HCT116 (cell line): ENCODE measurements at regions not wholly inside any gene's neighbourhood (a gene's known extent, or its start where the extent isn't known, plus 50 kb on each side); places are given as distances from the start of the nearest gene placed in this dataset.

Experiments
- ATAC-seq: fragments of 200-7000 bp; cut with Tn5 transposase; 2 replicates; pipeline ENCODE4 v1.9.1; 2020; ENCODE audit warnings: mild to moderate bottlenecking, moderate library complexity
- BruUV-seq: library from RNA; stranded (reverse); fragments of 400-500 nt; replicated peaks from 2 replicates; lab custom pipeline; 2021; lab: Mats Ljungman, UMichigan
- CTCF ChIA-PET: fragments of 300-600 bp; sonication (Branson Sonifier 250); formaldehyde crosslinking; loops from one replicate; lab custom pipeline; 2021; ENCODE audit warnings: antibody characterized with exemption; lab: Charles Lee
- POLR2A ChIA-PET: fragments of 300-600, 350-600 bp; sonication (Branson Sonifier 250); formaldehyde crosslinking; loops from one replicate; lab custom pipeline; 2021; ENCODE audit warnings: antibody characterized with exemption; lab: Charles Lee
- RAD21 ChIA-PET, 2 experiments: fragments of 300-600 bp; sonication (Branson Sonifier 250); formaldehyde crosslinking; loops; one replicate each; lab custom pipeline; 2023; ENCODE audit warnings: low total read pairs in 2 of 2; ENCODE audit not compliant: uncharacterized antibody in 2 of 2, unreplicated experiment in 2 of 2, low non-redundant PET in 1 of 2; lab: Charles Lee
- DNase-seq: peaks from one replicate; pipeline ENCODE4 v3.0.0-alpha.2; 2010; ENCODE audit warnings: low read depth, low spot score
- H2AFZ ChIP-seq: fragments of 200-600 bp; shearing (Covaris generic), sonication (generic); 2 replicates; pipeline ENCODE4 v1.6.1; 2017; ENCODE audit warnings: low read depth, mixed run types, mixed read lengths, antibody characterized with exemption, low read length; ENCODE audit not compliant: poor library complexity, severe bottlenecking
- H3K27ac ChIP-seq: 2 replicates; pipeline ENCODE4 v1.5.1; 2012; ENCODE audit warnings: low read depth, low read length
- H3K27me3 ChIP-seq: fragments of 200-600 bp; sonication (generic); 2 replicates; pipeline ENCODE4 v1.6.1; 2016; ENCODE audit warnings: mixed run types, low read length, mixed read lengths; ENCODE audit not compliant: insufficient read depth
- H3K36me3 ChIP-seq, 2 experiments: fragments of 200-500 bp in 1 of 2; fragments of 200-600 bp in 1 of 2; sonication (Bioruptor generic) in 1 of 2; sonication (generic) in 1 of 2; 2 replicates each; pipeline versions ENCODE4 v1.5.1 to v1.6.1; 2014 to 2016; ENCODE audit warnings: low read length in 2 of 2, inconsistent platforms in 1 of 2, mixed read lengths in 1 of 2, mixed run types in 1 of 2; ENCODE audit not compliant: insufficient read depth in 2 of 2, control insufficient read depth in 1 of 2
- H3K4me1 ChIP-seq, 2 experiments: fragments of 200-600 bp in 1 of 2; sonication (generic) in 1 of 2; 2 replicates each; pipeline versions ENCODE4 v1.5.1 to v1.6.1; 2012 to 2017; ENCODE audit warnings: low read length in 2 of 2, inconsistent platforms in 1 of 2, mild to moderate bottlenecking in 1 of 2, mixed read lengths in 1 of 2, mixed run types in 1 of 2, moderate library complexity in 1 of 2; ENCODE audit not compliant: insufficient read depth in 2 of 2, control insufficient read depth in 1 of 2
- H3K4me2 ChIP-seq: fragments of 200-600 bp; sonication (generic); 2 replicates; pipeline ENCODE4 v1.6.1; 2017; ENCODE audit warnings: mixed run types, low read length, mixed read lengths
- H3K4me3 ChIP-seq, 2 experiments: fragments of 200-600 bp in 1 of 2; sonication (generic) in 1 of 2; replicated peaks in 1 of 2; 2 replicates each; pipeline ENCODE4 v1.5.1; 2011 to 2016; ENCODE audit warnings: low read length in 2 of 2, control low read depth in 1 of 2, low read depth in 1 of 2, mild to moderate bottlenecking in 1 of 2, mixed read lengths in 1 of 2, mixed run types in 1 of 2
- H3K79me2 ChIP-seq: fragments of 200-600 bp; sonication (generic); 2 replicates; pipeline ENCODE4 v1.6.1; 2017; ENCODE audit warnings: mild to moderate bottlenecking, mixed run types, low read length, moderate library complexity, mixed read lengths; ENCODE audit not compliant: insufficient read depth
- H3K9ac ChIP-seq: fragments of 200-600 bp; sonication (generic); 2 replicates; pipeline ENCODE4 v1.6.1; 2016; ENCODE audit warnings: low read length, mixed read lengths
- H3K9me2 ChIP-seq: fragments of 200-600 bp; sonication (generic), shearing (Covaris generic); 2 replicates; pipeline ENCODE4 v1.6.1; 2017; ENCODE audit warnings: mixed run types, mild to moderate bottlenecking, moderate library complexity; ENCODE audit not compliant: insufficient read depth
- H3K9me3 ChIP-seq, 2 experiments: fragments of 200-500 bp in 1 of 2; fragments of 200-600 bp in 1 of 2; sonication (Bioruptor generic) in 1 of 2; sonication (generic) in 1 of 2; 2 replicates each; pipeline ENCODE4 v1.6.1; 2014 to 2017; ENCODE audit warnings: low read length in 2 of 2, mixed read lengths in 2 of 2, inconsistent platforms in 1 of 2, low read depth in 1 of 2, mild to moderate bottlenecking in 1 of 2, mixed run types in 1 of 2, moderate library complexity in 1 of 2; ENCODE audit not compliant: control insufficient read depth in 1 of 2, insufficient read depth in 1 of 2
- H4K20me1 ChIP-seq: fragments of 200-600 bp; sonication (generic), shearing (Covaris generic); 2 replicates; pipeline ENCODE4 v1.6.1; 2017; ENCODE audit warnings: mixed run types, mild to moderate bottlenecking, moderate library complexity; ENCODE audit not compliant: insufficient read depth
- ATF3 ChIP-seq: IDR thresholded peaks from 2 replicates; pipeline ENCODE4 v1.6.1; 2012
- CBX3 ChIP-seq: IDR thresholded peaks from 2 replicates; pipeline ENCODE4 v1.6.1; 2012; ENCODE audit warnings: low read depth
- CEBPB ChIP-seq: IDR thresholded peaks from 2 replicates; pipeline ENCODE4 v1.6.1; 2012; ENCODE audit warnings: low read depth
- EGR1 ChIP-seq: IDR thresholded peaks from 2 replicates; pipeline ENCODE4 v1.6.1; 2012; ENCODE audit warnings: low read depth
- ELF1 ChIP-seq: IDR thresholded peaks from 2 replicates; pipeline ENCODE4 v1.6.1; 2012; ENCODE audit warnings: low read depth, borderline replicate concordance
- EZH2phosphoT487 ChIP-seq: fragments of 200-600 bp; IDR thresholded peaks from 2 replicates; pipeline ENCODE4 v1.6.1; 2018; ENCODE audit warnings: antibody characterized with exemption, borderline replicate concordance
- FOSL1 ChIP-seq: IDR thresholded peaks from 2 replicates; pipeline ENCODE4 v1.6.1; 2012; ENCODE audit warnings: low read depth
- JUND ChIP-seq: IDR thresholded peaks from 2 replicates; pipeline ENCODE4 v1.6.1; 2012
- MAX ChIP-seq: IDR thresholded peaks from 2 replicates; pipeline ENCODE4 v1.6.1; 2012
- POLR2A ChIP-seq: IDR thresholded peaks from 2 replicates; pipeline ENCODE4 v1.7.0; 2011; ENCODE audit warnings: borderline replicate concordance; ENCODE audit not compliant: insufficient read depth, insufficient read length; ENCODE audit errors: extremely low read depth
- RAD21 ChIP-seq: IDR thresholded peaks from 2 replicates; pipeline ENCODE4 v1.6.1; 2012; ENCODE audit warnings: low read depth, mild to moderate bottlenecking
- SIN3A ChIP-seq: IDR thresholded peaks from 2 replicates; pipeline ENCODE4 v1.6.1; 2012; ENCODE audit warnings: low read depth
- SP1 ChIP-seq: IDR thresholded peaks from 2 replicates; pipeline ENCODE4 v1.6.1; 2012; ENCODE audit warnings: low read depth
- SRF ChIP-seq: IDR thresholded peaks from 2 replicates; pipeline ENCODE4 v1.6.1; 2012; ENCODE audit warnings: low read depth
- TCF7L2 ChIP-seq: IDR thresholded peaks from 2 replicates; pipeline ENCODE4 v1.7.0; 2011; ENCODE audit warnings: borderline replicate concordance, inconsistent platforms; ENCODE audit not compliant: insufficient read depth, insufficient read length; ENCODE audit errors: extremely low read depth
- ZBTB33 ChIP-seq: IDR thresholded peaks from 2 replicates; pipeline ENCODE4 v1.6.1; 2011; ENCODE audit warnings: mild to moderate bottlenecking, low read length, moderate library complexity; ENCODE audit not compliant: insufficient replicate concordance; ENCODE audit errors: extremely low read depth
- ZFX ChIP-seq: fragments of 450-650 bp; IDR thresholded peaks from 2 replicates; pipeline ENCODE4 v1.6.1; 2017
- ZNF274 ChIP-seq: fragments of 200-500 bp; sonication (Bioruptor generic); IDR thresholded peaks from 2 replicates; pipeline ENCODE4 v1.6.1; 2014; ENCODE audit warnings: mild to moderate bottlenecking, low read depth, low read length, inconsistent platforms
- intact Hi-C: fragments of 100-400 bp; cut with micrococcal nuclease; formaldehyde crosslinking; loops from 2 replicates; pipeline ENCODE4 v1.10.0; 2022

GRCh38 chr4:108426493-108426892, 193.9 kb upstream of the RPL34 start:
- Histone ChIP-seq H4K20me1 (no peaks in the 10 kb centered on the region), H3K4me2 (no peak overlapping the region), H3K27me3 (no peaks in the 10 kb centered on the region), H3K4me3 (no peak overlapping the region), H2AFZ (no peak overlapping the region), H3K9ac (no peak overlapping the region), H3K9me2 (no peaks in the 10 kb centered on the region), H3K79me2 (no peaks in the 10 kb centered on the region), H3K27ac (no peak overlapping the region), H3K9me3 (no peaks in the 10 kb centered on the region), H3K4me1 (no peaks in the 10 kb centered on the region), H3K36me3 (no peaks in the 10 kb centered on the region)
- no peak for DNase-seq
- intact Hi-C loops, result no loop called here
- TF ChIP-seq MAX (no peak), CEBPB (no peak), ZFX (no peak), ZNF274 (no peak), FOSL1 (no peak), POLR2A (no peak)
- ChIA-PET RAD21 (no interaction called here), POLR2A (no interaction called here), CTCF (no interaction called here)
- no TSS peak for BruUV-seq
- ATAC-seq, result no peak

- Histone ChIP-seq H3K4me2 (no peak overlapping the region), H3K79me2 (no peaks in the 10 kb centered on the region), H4K20me1 (no peaks in the 10 kb centered on the region)
- CTCF ChIA-PET, result no interaction called here
- no peak for TF ChIP-seq ZBTB33
- no peak for TF ChIP-seq TCF7L2
- no peak for TF ChIP-seq SP1
- TF ChIP-seq ELF1, result no peak
- TF ChIP-seq EGR1, result no peak
- no peak for TF ChIP-seq SRF
- no peak for TF ChIP-seq ZNF274
- TF ChIP-seq JUND, result no peak
- TF ChIP-seq RAD21, result no peak
- TF ChIP-seq SIN3A, result no peak
- TF ChIP-seq ZFX, result no peak
- TF ChIP-seq EZH2phosphoT487, result no peak
- no peak for TF ChIP-seq CBX3
- TF ChIP-seq ATF3, result no peak
- no peak for TF ChIP-seq MAX
- TF ChIP-seq, all 23 proteins: peak for 0
- no TSS peak for BruUV-seq
- intact Hi-C loops, result no loop called here
- H3K9ac ChIP-seq, result no peak overlapping the region
- no peak overlapping the region for H2AFZ ChIP-seq
- no peaks in the 10 kb centered on the region for H3K9me2 ChIP-seq
- RAD21 ChIA-PET, result no interaction called here
- no peaks in the 10 kb centered on the region for H3K4me1 ChIP-seq
- H3K27me3 ChIP-seq, result no peaks in the 10 kb centered on the region
- no peaks in the 10 kb centered on the region for H3K36me3 ChIP-seq
- no peak for DNase-seq
- no peaks in the 10 kb centered on the region for H3K9me3 ChIP-seq
- no peak overlapping the region for H3K4me3 ChIP-seq
- no peak overlapping the region for H3K27ac ChIP-seq
- POLR2A ChIA-PET, result no interaction called here
- no peak for ATAC-seq
These were observed 194.4 kb upstream of the RPL34 start for GRCh38 chr4:108425988-108426387.
